ENCODE measurements at regions not wholly inside any gene's neighbourhood (a gene's known extent, or its start where the extent isn't known, plus 50 kb on each side); places are given as distances from the start of the nearest gene placed in this dataset.
"Not testable (repeated sequence)": the region's sequence is repeated elsewhere in the genome, so short reads cannot be mapped to it uniquely, and the experiment has no call there.

DNA sequence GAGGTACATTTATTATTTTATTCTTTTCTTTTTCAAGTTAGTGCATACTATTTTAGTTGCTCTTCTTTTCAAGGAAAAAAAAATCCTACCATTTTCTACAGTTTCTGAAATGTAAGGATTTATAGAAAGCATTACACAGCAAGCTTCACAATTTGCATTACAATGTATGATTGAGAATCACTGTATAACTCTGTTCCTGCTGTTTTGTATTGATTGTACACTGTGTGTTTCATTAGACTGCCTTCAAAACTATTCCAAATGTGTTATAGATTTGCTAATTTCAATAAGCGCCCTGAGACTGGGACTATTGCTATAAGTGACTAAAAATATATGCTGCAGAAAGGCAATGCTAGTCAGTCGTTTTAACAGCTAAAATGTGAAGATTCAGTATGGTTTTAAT, 479.7 kb upstream of the EYS start:
- no peak for DNase-seq

GRCh38 chr6:66184091-66184490, 477.1 kb upstream of the EYS start:
- no peak for DNase-seq

GRCh38 chr6:66179361-66179760, 472.3 kb upstream of the EYS start:
- DNase-seq, result no peak

- no peak for DNase-seq
These were observed 466.6 kb upstream of the EYS start for GRCh38 chr6:66173587-66173986.

- DNase-seq, result not testable (repeated sequence)
These were observed 459.7 kb upstream of the EYS start for GRCh38 chr6:66166713-66167112.

DNA sequence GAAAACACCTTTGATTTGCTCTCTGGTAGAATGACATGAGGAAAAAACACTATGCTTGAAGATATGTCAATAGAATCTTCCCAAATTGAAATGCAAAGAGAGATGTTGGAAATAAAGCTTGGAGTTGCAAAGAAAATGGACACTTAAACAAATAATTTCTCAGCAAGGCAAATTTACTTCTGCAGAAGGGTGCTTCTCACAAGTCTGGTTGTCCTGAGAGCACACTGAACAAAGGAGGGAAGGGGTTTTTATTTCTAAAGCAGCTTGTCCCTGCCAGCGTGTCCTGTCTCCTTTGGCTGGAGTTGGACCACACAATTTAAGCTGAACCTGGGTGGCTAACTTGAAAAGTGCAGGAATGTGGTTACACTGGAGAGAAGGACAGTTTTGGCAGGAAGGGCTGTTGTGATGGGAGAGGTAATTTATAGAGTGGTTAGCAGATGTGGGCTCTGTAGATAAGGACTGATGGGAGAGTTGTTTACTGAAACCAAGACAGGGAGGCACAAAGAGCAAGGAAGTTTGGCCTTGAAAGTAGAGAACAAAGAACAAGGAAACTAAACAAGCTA, 454.6 kb upstream of the EYS start:
- no peak for DNase-seq

DNA sequence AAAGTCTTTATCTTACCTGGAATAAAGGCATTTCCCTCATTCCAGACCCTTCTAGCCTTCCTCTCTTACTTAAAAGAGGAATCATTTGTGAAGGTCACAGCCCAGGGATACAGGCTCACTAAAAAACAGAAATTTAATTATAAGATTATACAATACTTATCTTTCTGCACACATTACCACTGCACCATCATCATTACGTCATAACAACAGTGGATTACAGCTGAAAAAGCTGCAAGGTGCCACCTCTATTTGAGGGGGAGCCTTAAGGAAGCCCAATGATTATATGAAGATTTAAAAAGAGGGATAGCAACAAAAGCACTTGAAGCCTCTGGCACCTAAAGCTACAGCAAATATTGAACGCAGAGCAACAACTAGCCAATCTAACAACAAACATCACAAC, 452.9 kb upstream of the EYS start:
- DNase-seq, result no peak

GRCh38 chr6:66153247-66153646, 446.2 kb upstream of the EYS start:
- DNase-seq, result no peak

- DNase-seq, result no peak
These were observed 442.1 kb upstream of the EYS start for GRCh38 chr6:66149132-66149531.

DNA sequence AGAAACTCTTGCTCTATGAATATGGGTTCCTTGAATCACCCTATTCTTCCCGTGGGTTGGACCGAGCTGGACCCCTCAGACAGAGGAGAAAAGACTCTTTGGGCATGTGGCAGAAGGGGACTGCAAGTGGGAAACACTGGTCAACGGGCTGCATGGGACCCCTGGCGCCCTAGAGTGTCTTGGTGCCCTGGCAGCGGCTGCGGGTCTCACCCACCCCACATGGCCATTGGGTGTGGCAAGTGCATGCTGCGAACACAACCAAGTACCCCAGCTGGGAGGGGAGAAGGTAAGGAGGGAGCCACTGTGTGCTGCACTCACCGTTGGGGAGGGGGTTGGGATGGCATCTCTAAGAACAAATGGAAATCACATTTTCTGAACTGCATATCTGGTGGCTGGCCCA, 438.8 kb upstream of the EYS start:
- no peak for DNase-seq

DNA sequence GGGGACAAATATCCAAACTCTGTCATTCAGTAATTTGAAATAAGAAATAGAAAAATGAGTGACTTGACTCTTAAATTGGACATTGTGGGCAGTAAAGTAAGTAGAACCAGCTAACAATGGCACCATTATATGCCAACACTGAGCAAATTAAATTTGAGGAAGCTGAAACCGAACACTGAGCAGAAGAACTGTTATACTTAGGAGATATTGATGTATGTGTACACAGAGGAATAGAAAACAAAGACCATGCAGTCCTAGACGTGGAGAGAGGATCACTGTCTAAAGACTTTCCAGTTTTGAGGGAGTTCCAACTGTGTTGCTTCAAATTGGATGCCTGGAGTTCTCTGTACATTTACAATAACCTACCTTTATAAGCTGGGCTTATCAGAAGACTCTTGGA, 427.0 kb upstream of the EYS start:
- no peak for DNase-seq

DNA sequence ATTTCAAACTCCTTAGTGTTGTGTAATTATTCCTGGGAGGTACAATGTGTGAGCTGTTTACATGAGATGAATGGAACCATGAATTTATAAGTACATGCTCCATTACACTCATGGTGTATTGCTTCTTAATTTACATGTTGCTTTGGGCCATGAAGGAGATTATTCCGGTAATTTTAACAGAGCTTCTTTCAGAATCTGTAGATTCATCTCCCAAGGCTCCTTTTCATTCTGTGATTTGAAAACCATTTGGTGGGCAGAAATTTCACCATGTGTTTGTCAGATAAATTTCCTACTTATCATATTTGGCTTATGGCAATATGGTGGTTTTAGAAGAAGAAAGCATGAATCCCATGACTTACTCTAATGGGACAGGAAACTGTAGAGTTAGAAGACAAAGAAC, 421.6 kb upstream of the EYS start:
- no peak for DNase-seq

DNA sequence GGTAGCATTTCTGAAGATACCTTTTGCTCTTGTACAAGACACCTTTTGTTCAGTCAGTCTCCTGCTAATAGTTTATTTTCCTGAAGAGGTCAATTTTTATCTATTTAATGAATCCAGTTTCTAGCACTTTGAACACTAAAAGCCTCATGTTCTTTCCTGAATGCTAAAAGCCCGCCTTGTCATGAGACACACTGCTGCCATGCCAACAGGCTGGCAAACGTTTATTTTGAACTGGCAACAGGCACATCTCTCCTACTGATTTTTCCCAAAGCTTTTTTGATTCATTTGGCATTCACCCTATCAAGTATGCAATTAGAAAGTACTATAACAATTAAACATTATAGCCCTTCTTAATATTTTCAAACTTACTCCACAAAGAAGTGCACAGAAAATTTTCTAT, 421.2 kb upstream of the EYS start:
- no peak for DNase-seq

GRCh38 chr6:66127061-66127460, 420.0 kb upstream of the EYS start:
- no peak for DNase-seq

- no peak for DNase-seq
These were observed 419.3 kb upstream of the EYS start for GRCh38 chr6:66126358-66126757.

GRCh38 chr6:66103954-66104353, 396.9 kb upstream of the EYS start:
- no peak for DNase-seq

GRCh38 chr6:66103354-66103753, 396.3 kb upstream of the EYS start:
- DNase-seq, result no peak

- DNase-seq, result no peak
These were observed 389.7 kb upstream of the EYS start for GRCh38 chr6:66096679-66097078.

GRCh38 chr6:66094615-66095014, 387.6 kb upstream of the EYS start:
- DNase-seq, result no peak

DNA sequence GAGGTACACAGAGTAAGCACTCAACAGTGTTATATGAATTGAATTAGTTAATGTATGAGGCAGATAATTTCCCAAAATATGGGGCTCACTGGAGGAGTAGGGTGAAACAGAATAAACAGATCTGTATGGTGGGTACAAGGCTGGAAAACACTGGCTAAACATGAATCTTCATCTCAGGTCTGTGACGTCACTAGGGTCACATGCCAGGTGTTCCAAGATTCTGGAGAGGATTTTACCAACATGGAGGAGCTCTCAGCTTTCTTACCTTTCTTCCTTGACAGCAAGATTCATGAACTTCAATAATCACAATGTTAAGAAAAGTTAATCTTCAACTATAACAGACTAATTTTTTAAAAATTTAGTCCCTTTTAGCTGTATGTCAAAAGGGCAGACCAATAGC, 385.3 kb upstream of the EYS start:
- DNase-seq, result not testable (repeated sequence)

DNA sequence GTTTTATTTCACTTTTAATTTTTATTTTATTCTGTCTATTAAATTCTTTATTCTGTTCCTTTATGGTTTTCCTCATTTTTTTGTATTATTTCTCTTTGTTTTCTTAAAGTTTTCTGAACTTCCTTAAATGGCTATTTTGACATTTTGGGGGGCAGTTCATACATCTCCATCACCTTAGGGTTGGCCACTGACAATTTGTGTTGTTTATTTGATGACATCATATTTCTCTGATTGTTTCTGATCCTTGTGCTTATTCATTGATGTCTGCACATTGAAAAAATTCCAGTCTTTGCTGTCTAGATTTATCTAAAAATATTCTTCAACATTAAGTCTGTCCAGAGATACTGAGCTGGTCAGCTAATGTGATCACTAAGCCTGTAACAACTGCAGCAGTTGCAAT, 379.5 kb upstream of the EYS start:
- no peak for DNase-seq

DNA sequence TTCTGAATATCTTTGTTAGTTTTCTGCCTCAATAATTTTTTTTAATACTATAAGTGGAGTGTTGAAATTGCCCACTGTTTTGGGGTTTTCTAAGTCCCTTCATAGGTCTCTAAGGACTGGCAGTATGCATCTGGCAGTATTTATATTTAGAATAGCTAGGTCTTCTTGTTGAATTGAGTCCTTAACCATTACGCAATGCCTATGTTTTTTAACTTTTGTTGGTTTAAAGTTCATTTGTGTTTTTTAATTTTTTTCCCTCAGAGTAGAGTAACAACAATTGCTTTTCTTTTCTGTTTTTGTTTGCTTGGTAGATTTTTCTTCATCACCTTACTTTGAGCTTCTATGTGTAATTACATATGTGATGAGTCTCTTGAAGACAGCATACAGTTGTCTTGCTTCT, 375.9 kb upstream of the EYS start:
- DNase-seq, result no peak

GRCh38 chr6:66068907-66069306, 361.9 kb upstream of the EYS start:
- DNase-seq, result no peak

GRCh38 chr6:66068033-66068432, 361.0 kb upstream of the EYS start:
- no peak for DNase-seq

- DNase-seq, result no peak
These were observed 358.3 kb upstream of the EYS start for GRCh38 chr6:66065313-66065712.

GRCh38 chr6:66057034-66057433, 350.0 kb upstream of the EYS start:
- DNase-seq, result no peak

Measured in dermis blood vessel endothelial cell (primary cell).